Gastroesophageal sphincter (tissue), 4 donors: ENCODE measurements at regions not wholly inside any gene's neighbourhood (a gene's known extent, or its start where the extent isn't known, plus 50 kb on each side); places are given as distances from the start of the nearest gene placed in this dataset.

Source experiments
- ATAC-seq: fragments of 150-250 bp; one replicate; pipeline ENCODE4 v1.9.1; 2016; ENCODE audit warnings: mild to moderate bottlenecking, moderate library complexity
- H3K27ac ChIP-seq, 4 donors: fragments of 200-600 bp; sonication (generic) in 3 of 4; 1 replicate in 3 of 4; 2 replicates in 1 of 4; pipeline ENCODE4 v1.5.1; 2016 to 2019
- H3K27me3 ChIP-seq: fragments of 200-600 bp; sonication (generic); one replicate; pipeline ENCODE4 v1.5.1; 2019
- H3K36me3 ChIP-seq, 2 donors: fragments of 200-600 bp; sonication (generic); one replicate each; pipeline ENCODE4 v1.5.1; 2019; ENCODE audit warnings: control low read depth in 1 of 2
- H3K4me1 ChIP-seq, 3 donors: fragments of 200-600 bp; sonication (generic); 1 replicate in 2 of 3; 2 replicates in 1 of 3; pipeline ENCODE4 v1.5.1; 2016 to 2019; ENCODE audit warnings: control low read depth in 2 of 3
- H3K4me3 ChIP-seq, 2 donors: fragments of 200-600 bp; sonication (generic); one replicate each; pipeline ENCODE4 v1.5.1; 2019; ENCODE audit warnings: mild to moderate bottlenecking in 1 of 2, moderate library complexity in 1 of 2
- H3K9me3 ChIP-seq, 3 donors: fragments of 200-600 bp; sonication (generic); one replicate each; pipeline ENCODE4 v1.5.1; 2017 to 2019; ENCODE audit warnings: control low read depth in 2 of 3
- CTCF ChIP-seq, 4 experiments: fragments of 200-600 bp in 2 of 4; fragments of 450-650 bp in 2 of 4; sonication (generic) in 1 of 4; IDR thresholded peaks; one replicate each; pipeline ENCODE4 v1.5.1; 2017 to 2019; ENCODE audit warnings: antibody characterized with exemption in 4 of 4, mild to moderate bottlenecking in 2 of 4, moderate library complexity in 2 of 4
- EP300 ChIP-seq: sonication (generic); formaldehyde crosslinking; IDR thresholded peaks from one replicate; pipeline ENCODE4 v1.6.1; 2017; ENCODE audit warnings: antibody characterized with exemption, mild to moderate bottlenecking
- POLR2A ChIP-seq, 2 donors: fragments of 450-650 bp; IDR thresholded peaks; one replicate each; pipeline ENCODE4 v1.6.1; 2017; ENCODE audit warnings: antibody characterized with exemption in 2 of 2, mild to moderate bottlenecking in 2 of 2, moderate library complexity in 1 of 2
- POLR2AphosphoS5 ChIP-seq: sonication (generic); formaldehyde crosslinking; IDR thresholded peaks from one replicate; pipeline ENCODE4 v1.6.1; 2017; ENCODE audit warnings: antibody characterized with exemption
- WGBS, 2 donors: methylation state at CpG; one replicate each; pipeline ENCODE4 v1.1.5; 2018; ENCODE audit warnings: low coverage in 1 of 2; 5-methylcytosine and 5-hydroxymethylcytosine counted together

GRCh38 chr14:101215266-101215665 is 311.7 kb upstream of the RTL1 start:
- TF ChIP-seq EP300 (no peak), POLR2AphosphoS5 (no peak), POLR2A (IDR thresholded peaks at IDR 0.05) (no peak), CTCF (IDR thresholded peaks at IDR 0.05) (no peak)
- WGBS, 2 donors = 80% methylated on average over 1 of the region's 5 CpGs; no CpG with 5 or more reads in 1 of the 2 donors
- Histone ChIP-seq H3K36me3 (no peaks in the 10 kb centered on the region), H3K4me1 (no peaks in the 10 kb centered on the region), H3K4me3 (no peak overlapping the region), H3K9me3 (peaks cover 0 to 30% (median 0%) of the 10 kb centered on the region in 3 donors), H3K27ac (no peak overlapping the region), H3K27me3 (no peaks in the 10 kb centered on the region)
- no peak for ATAC-seq

GRCh38 chr14:101215927-101216326 is 312.4 kb upstream of the RTL1 start:
- Histone ChIP-seq H3K9me3 (peaks cover 0 to 24% (median 0%) of the 10 kb centered on the region in 3 donors), H3K27ac (no peak overlapping the region), H3K4me3 (no peak overlapping the region), H3K4me1 (no peaks in the 10 kb centered on the region), H3K27me3 (no peaks in the 10 kb centered on the region), H3K36me3 (no peaks in the 10 kb centered on the region)
- 55 to 73% methylated on average over 5 to 7 of the region's 12 CpGs for WGBS, 2 donors
- no peak for ATAC-seq
- TF ChIP-seq POLR2A (IDR thresholded peaks at IDR 0.05) = no peak
- TF ChIP-seq CTCF (IDR thresholded peaks at IDR 0.05) = no peak
- TF ChIP-seq EP300 = no peak
- TF ChIP-seq POLR2AphosphoS5 = no peak

- ATAC-seq = no peak
- Histone ChIP-seq H3K9me3 (peaks cover 0 to 21% (median 0%) of the 10 kb centered on the region in 3 donors), H3K4me1 (no peaks in the 10 kb centered on the region), H3K4me3 (no peak overlapping the region), H3K27ac (no peak overlapping the region), H3K27me3 (no peaks in the 10 kb centered on the region), H3K36me3 (no peaks in the 10 kb centered on the region)
- TF ChIP-seq POLR2A (IDR thresholded peaks at IDR 0.05) = no peak
- no peak for TF ChIP-seq CTCF (IDR thresholded peaks at IDR 0.05)
- no peak for TF ChIP-seq EP300
- TF ChIP-seq POLR2AphosphoS5 = no peak
- WGBS, 2 donors = 78 to 80% methylated on average over 7 to 9 of the region's 9 CpGs
These were observed 313.0 kb upstream of the RTL1 start for GRCh38 chr14:101216366-101217079.

- Histone ChIP-seq H3K4me1 (no peaks in the 10 kb centered on the region), H3K27ac (no peak overlapping the region), H3K27me3 (no peaks in the 10 kb centered on the region), H3K36me3 (no peaks in the 10 kb centered on the region), H3K9me3 (peaks cover 0 to 19% (median 0%) of the 10 kb centered on the region in 3 donors), H3K4me3 (no peak overlapping the region)
- ATAC-seq = no peak
- TF ChIP-seq EP300 = no peak
- no peak for TF ChIP-seq POLR2A (IDR thresholded peaks at IDR 0.05)
- TF ChIP-seq CTCF (IDR thresholded peaks at IDR 0.05) = no peak
- no peak for TF ChIP-seq POLR2AphosphoS5
- 70 to 71% methylated on average over 2 to 4 of the region's 6 CpGs for WGBS, 2 donors
These were observed 313.6 kb upstream of the RTL1 start for GRCh38 chr14:101217080-101217463.
